Adrenal gland (tissue), 9 donors: ENCODE measurements at regions not wholly inside any gene's neighbourhood (a gene's known extent, or its start where the extent isn't known, plus 50 kb on each side); places are given as distances from the start of the nearest gene placed in this dataset.

Experiments used
- DNase-seq, 7 donors: peaks; one replicate each; pipeline ENCODE4 v3.0.0-alpha.2; 2019 to 2020
- H3K27ac ChIP-seq, 5 donors: fragments of 200-600 bp; sonication (generic) in 4 of 5; 1 replicate in 3 of 5; 2 replicates in 2 of 5; pipeline versions ENCODE4 v1.5.1 to v1.8.0; 2016 to 2020; ENCODE audit warnings: mild to moderate bottlenecking in 1 of 5
- H3K27me3 ChIP-seq: fragments of 200-600 bp; 2 replicates; pipeline ENCODE4 v1.8.0; 2021
- H3K36me3 ChIP-seq, 2 donors: fragments of 200-600 bp; replicated peaks in 1 of 2; 1 replicate in 1 of 2; 2 replicates in 1 of 2; pipeline versions ENCODE4 v1.5.1 to v1.8.0; 2018 to 2022
- H3K4me1 ChIP-seq, 2 donors: fragments of 200-600 bp; replicated peaks in 1 of 2; 1 replicate in 1 of 2; 2 replicates in 1 of 2; pipeline versions ENCODE4 v1.5.1 to v1.8.0; 2018 to 2021
- H3K4me3 ChIP-seq, 4 donors: fragments of 200-600 bp; sonication (generic) in 3 of 4; one replicate each; pipeline ENCODE4 v1.5.1; 2016 to 2018
- H3K9me3 ChIP-seq, 3 donors: fragments of 200-600 bp; sonication (generic) in 1 of 3; replicated peaks in 1 of 3; 1 replicate in 2 of 3; 2 replicates in 1 of 3; pipeline versions ENCODE4 v1.5.1 to v1.8.0; 2016 to 2021
- CTCF ChIP-seq, 6 experiments: fragments of 450-650 bp in 4 of 6; fragments of 200-600 bp in 2 of 6; sonication (generic) in 1 of 6; IDR thresholded peaks; 1 replicate in 5 of 6; 2 replicates in 1 of 6; pipeline versions ENCODE4 v1.5.1 to v1.8.0; 2016 to 2021; ENCODE audit warnings: antibody characterized with exemption in 6 of 6, mild to moderate bottlenecking in 2 of 6, moderate library complexity in 1 of 6
- POLR2A ChIP-seq, 2 donors: fragments of 450-650 bp; IDR thresholded peaks; one replicate each; pipeline ENCODE4 v1.6.1; 2017; ENCODE audit warnings: antibody characterized with exemption in 2 of 2, mild to moderate bottlenecking in 2 of 2, moderate library complexity in 1 of 2
- WGBS, 4 donors: extraction: QIAGEN DNeasy Blood & Tissue Kit in 2 of 4; methylation state at CpG; one replicate each; pipeline versions ENCODE4 v1.1.5 to v1.1.7; 2013 to 2017; 5-methylcytosine and 5-hydroxymethylcytosine counted together
- intact Hi-C, 2 donors: fragments of 100-400 bp; cut with DNase I; formaldehyde crosslinking; loops; one replicate each; pipeline versions ENCODE4 v1.14.1 to v1.15.0; 2022 to 2023
- donor health status: healthy with polysubstance abuse.
- donor health status: Bipolar disorder and iron deficiency.
- donor health status: DM: yes; HTN: yes; CAD: no.
- donor health status: DM: no; HTN: no; CAD: no.
- donor health status: DM: no; HTN: no; CAD: no.

GRCh38 chr5:40029711-40030495, 605.1 kb upstream of the DAB2 start:
- intact Hi-C loops, result no loop called here
- Histone ChIP-seq H3K9me3 (no peaks in the 10 kb centered on the region), H3K27me3 (no peaks in the 10 kb centered on the region), H3K36me3 (no peaks in the 10 kb centered on the region), H3K4me1 (no peaks in the 10 kb centered on the region), H3K4me3 (no peak overlapping the region), H3K27ac (no peak overlapping the region)
- TF ChIP-seq CTCF (IDR thresholded peaks at IDR 0.05) (no peak), POLR2A (IDR thresholded peaks at IDR 0.05) (no peak)
- 68 to 80% (median 70%) methylated on average over 5 of the region's 5 CpGs for WGBS, 4 donors
- DNase-seq, result no peak

- TF ChIP-seq CTCF (IDR thresholded peaks at IDR 0.05) (no peak), POLR2A (IDR thresholded peaks at IDR 0.05) (no peak)
- DNase-seq, result no peak
- H3K4me3 ChIP-seq, result no peak overlapping the region
- H3K4me1 ChIP-seq, result no peaks in the 10 kb centered on the region
- no peak overlapping the region for H3K27ac ChIP-seq
- intact Hi-C loops, result no loop called here
- H3K9me3 ChIP-seq, result no peaks in the 10 kb centered on the region
- WGBS, 4 donors, result 55 to 83% (median 75%) methylated on average over 4 of the region's 4 CpGs
- H3K36me3 ChIP-seq, result no peaks in the 10 kb centered on the region
- no peaks in the 10 kb centered on the region for H3K27me3 ChIP-seq
Observed at GRCh38 chr5:40027400-40027799, 602.6 kb upstream of the DAB2 start.

- H3K27me3 ChIP-seq, result no peaks in the 10 kb centered on the region
- DNase-seq, result no peak
- 55 to 83% (median 66%) methylated on average over 3 of the region's 3 CpGs for WGBS, 4 donors
- H3K27ac ChIP-seq, result no peak overlapping the region
- intact Hi-C loops, result no loop called here
- no peaks in the 10 kb centered on the region for H3K36me3 ChIP-seq
- no peak overlapping the region for H3K4me3 ChIP-seq
- TF ChIP-seq POLR2A (IDR thresholded peaks at IDR 0.05) (no peak), CTCF (IDR thresholded peaks at IDR 0.05) (no peak)
- H3K4me1 ChIP-seq, result no peaks in the 10 kb centered on the region
- no peaks in the 10 kb centered on the region for H3K9me3 ChIP-seq
Observed at GRCh38 chr5:40025586-40025985, 600.8 kb upstream of the DAB2 start.

- no peaks in the 10 kb centered on the region for H3K4me1 ChIP-seq
- 82 to 93% (median 86%) methylated on average over 1 of the region's 1 CpG for WGBS, 4 donors
- DNase-seq, result no peak
- TF ChIP-seq CTCF (IDR thresholded peaks at IDR 0.05) (no peak), POLR2A (IDR thresholded peaks at IDR 0.05) (no peak)
- H3K27ac ChIP-seq, result no peak overlapping the region
- no peaks in the 10 kb centered on the region for H3K27me3 ChIP-seq
- intact Hi-C loops, result no loop called here
- no peak overlapping the region for H3K4me3 ChIP-seq
- H3K36me3 ChIP-seq, result no peaks in the 10 kb centered on the region
- H3K9me3 ChIP-seq, result no peaks in the 10 kb centered on the region
Observed at GRCh38 chr5:40022057-40022456, 597.3 kb upstream of the DAB2 start.
